GM23248 (cell line): ENCODE measurements at regions not wholly inside any gene's neighbourhood (a gene's known extent, or its start where the extent isn't known, plus 50 kb on each side); places are given as distances from the start of the nearest gene placed in this dataset.

ENCODE experiments used
- DNase-seq: peaks from one replicate; pipeline ENCODE4 v3.0.0-alpha.2; 2015
- H2AFZ ChIP-seq: fragments of 200-600 bp; sonication (generic); 2 replicates; pipeline ENCODE4 v1.6.1; 2016; ENCODE audit warnings: antibody characterized with exemption
- H3F3A ChIP-seq: fragments of 200-600 bp; sonication (generic); 2 replicates; pipeline ENCODE4 v1.6.1; 2016; ENCODE audit warnings: mild to moderate bottlenecking, antibody characterized with exemption, mixed run types; ENCODE audit not compliant: insufficient read depth
- H3K27ac ChIP-seq: fragments of 200-600 bp; sonication (generic); 2 replicates; pipeline ENCODE4 v1.5.1; 2016; ENCODE audit warnings: mild to moderate bottlenecking
- H3K27me3 ChIP-seq: fragments of 200-600 bp; sonication (generic); replicated peaks from 2 replicates; pipeline ENCODE4 v1.6.1; 2016; ENCODE audit warnings: mild to moderate bottlenecking; ENCODE audit not compliant: insufficient read depth
- H3K36me3 ChIP-seq: fragments of 200-600 bp; sonication (generic); 2 replicates; pipeline ENCODE4 v1.6.1; 2016; ENCODE audit warnings: low read depth, mild to moderate bottlenecking
- H3K4me1 ChIP-seq: fragments of 200-600 bp; sonication (generic); 2 replicates; pipeline ENCODE4 v1.6.1; 2016; ENCODE audit warnings: mild to moderate bottlenecking; ENCODE audit not compliant: insufficient read depth
- H3K4me2 ChIP-seq: fragments of 200-600 bp; sonication (generic); one replicate; pipeline ENCODE4 v1.6.1; 2016; ENCODE audit warnings: mild to moderate bottlenecking; ENCODE audit not compliant: unreplicated experiment
- H3K4me3 ChIP-seq: fragments of 200-600 bp; sonication (generic); 2 replicates; pipeline ENCODE4 v1.5.1; 2016; ENCODE audit warnings: mild to moderate bottlenecking
- H3K79me2 ChIP-seq: fragments of 200-600 bp; sonication (generic); 2 replicates; pipeline ENCODE4 v1.6.1; 2016; ENCODE audit warnings: mild to moderate bottlenecking; ENCODE audit not compliant: insufficient read depth
- H3K9ac ChIP-seq: fragments of 200-600 bp; sonication (generic); 2 replicates; pipeline ENCODE4 v1.6.1; 2016; ENCODE audit warnings: mild to moderate bottlenecking
- H3K9me2 ChIP-seq: fragments of 200-600 bp; sonication (generic); 2 replicates; pipeline ENCODE4 v1.6.1; 2016; ENCODE audit warnings: mixed run types, mild to moderate bottlenecking, moderate library complexity; ENCODE audit not compliant: insufficient read depth
- H3K9me3 ChIP-seq: fragments of 200-600 bp; sonication (generic); one replicate; pipeline ENCODE4 v1.6.1; 2017; ENCODE audit warnings: low read depth
- H4K20me1 ChIP-seq: fragments of 200-600 bp; sonication (generic); 2 replicates; pipeline ENCODE4 v1.6.0; 2016; ENCODE audit not compliant: insufficient read depth
- EZH2 ChIP-seq: fragments of 200-600 bp; sonication (generic); IDR thresholded peaks from 2 replicates; pipeline ENCODE4 v1.6.1; 2018; ENCODE audit warnings: antibody characterized with exemption, mild to moderate bottlenecking; ENCODE audit not compliant: insufficient read depth, poor library complexity, severe bottlenecking
- EZH2phosphoT487 ChIP-seq: fragments of 200-600 bp; sonication (generic); IDR thresholded peaks from 2 replicates; pipeline ENCODE4 v1.6.1; 2018; ENCODE audit warnings: antibody characterized with exemption, moderate library complexity, mild to moderate bottlenecking, low read depth; ENCODE audit not compliant: insufficient read depth
- WGBS, 2 experiments: methylation state at CpG; one replicate each; pipeline ENCODE4 v1.1.6; 2015 to 2017; ENCODE audit warnings: low lambda C conversion rate in 2 of 2, low coverage in 1 of 2; ENCODE audit errors: missing lambda C conversion rate in 2 of 2; 5-methylcytosine and 5-hydroxymethylcytosine counted together
- in situ Hi-C: fragments of 300-500 bp; cut with MboI; formaldehyde crosslinking; loops from 2 replicates; pipeline ENCODE4 v1.15.0; 2020

DNA sequence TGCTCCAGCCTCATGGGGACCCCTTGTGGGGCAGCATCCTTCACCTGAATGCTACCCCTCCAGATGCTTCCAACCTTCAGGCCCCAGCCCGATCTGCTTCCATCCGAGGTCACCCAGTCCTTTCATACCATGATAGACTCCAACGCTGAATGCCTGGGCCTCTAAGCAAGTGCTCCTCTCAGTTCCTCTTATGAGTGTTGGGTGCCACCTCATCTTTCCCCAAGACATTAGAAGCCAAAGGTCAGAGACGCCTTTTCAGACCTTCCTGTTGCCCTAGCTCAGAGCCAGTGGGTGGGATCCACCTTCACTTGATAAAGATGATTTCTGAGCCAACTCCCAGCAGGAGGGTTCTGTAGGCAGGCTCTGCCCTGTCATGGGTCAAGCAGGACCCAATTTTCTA, 174.5 kb upstream of the MGAT5 start:
- Histone ChIP-seq H3K4me1 (no peaks in the 10 kb centered on the region), H2AFZ (no peak overlapping the region), H3K9me3 (no peaks in the 10 kb centered on the region), H3K9ac (no peak overlapping the region), H3K79me2 (no peaks in the 10 kb centered on the region), H3K27me3 (no peaks in the 10 kb centered on the region), H4K20me1 (no peaks in the 10 kb centered on the region), H3K4me2 (no peak overlapping the region), H3K9me2 (no peaks in the 10 kb centered on the region), H3K27ac (no peak overlapping the region), H3K4me3 (no peak overlapping the region), H3F3A (no peaks in the 10 kb centered on the region), H3K36me3 (no peaks in the 10 kb centered on the region)
- no peak for TF ChIP-seq EZH2
- DNase-seq, result no peak
- in situ Hi-C loops, result no loop called here
- 61 to 63% methylated on average over 4 of the region's 4 CpGs for WGBS, 2 experiments

DNA sequence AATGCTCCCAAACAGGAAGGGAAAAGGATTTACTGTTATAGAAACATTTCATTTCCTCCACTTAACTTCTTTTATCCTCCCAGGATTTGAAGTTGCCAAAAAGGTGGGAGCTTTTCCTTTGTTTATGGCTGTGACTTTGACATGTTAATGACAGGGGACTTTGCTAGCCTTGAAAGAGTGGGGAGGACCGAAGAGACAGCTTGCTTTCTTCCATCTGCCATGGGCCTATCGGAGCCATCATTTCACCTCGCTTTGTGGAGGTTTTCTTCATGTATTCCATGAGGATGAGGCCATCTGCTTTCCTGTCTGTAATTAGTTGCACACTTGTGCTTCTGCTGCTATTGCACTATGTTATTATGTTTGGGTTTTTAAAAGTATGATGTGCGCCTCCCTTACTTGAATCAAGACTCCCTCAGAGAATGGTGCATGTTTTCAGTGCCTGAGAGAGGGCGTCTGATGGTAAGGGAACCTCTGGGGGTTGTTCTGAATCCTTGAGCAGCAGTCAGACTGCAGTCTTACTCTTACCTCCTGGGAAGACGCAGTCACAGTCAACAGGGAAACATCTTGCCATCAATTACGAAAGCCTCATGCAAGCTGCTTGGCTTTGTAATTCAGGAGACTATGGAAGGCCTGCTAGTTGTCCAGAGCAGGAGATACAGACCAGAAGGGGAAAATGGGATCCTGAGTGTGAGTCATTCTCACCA, 173.3 kb upstream of the MGAT5 start:
- in situ Hi-C loops, result no loop called here
- Histone ChIP-seq H4K20me1 (no peaks in the 10 kb centered on the region), H3K27ac (no peak overlapping the region), H3K4me1 (no peaks in the 10 kb centered on the region), H3K79me2 (no peaks in the 10 kb centered on the region), H3K9me3 (no peaks in the 10 kb centered on the region), H3K27me3 (no peaks in the 10 kb centered on the region; the same call in 1 of the 2 replicates), H2AFZ (no peak overlapping the region), H3K4me3 (no peak overlapping the region), H3K9ac (no peak overlapping the region), H3K9me2 (no peaks in the 10 kb centered on the region), H3K4me2 (no peak overlapping the region), H3F3A (no peaks in the 10 kb centered on the region), H3K36me3 (no peaks in the 10 kb centered on the region)
- no peak for TF ChIP-seq EZH2phosphoT487
- TF ChIP-seq EZH2, result no peak
- DNase-seq, result no peak
- 39 to 40% methylated on average over 7 of the region's 7 CpGs for WGBS, 2 experiments

DNA sequence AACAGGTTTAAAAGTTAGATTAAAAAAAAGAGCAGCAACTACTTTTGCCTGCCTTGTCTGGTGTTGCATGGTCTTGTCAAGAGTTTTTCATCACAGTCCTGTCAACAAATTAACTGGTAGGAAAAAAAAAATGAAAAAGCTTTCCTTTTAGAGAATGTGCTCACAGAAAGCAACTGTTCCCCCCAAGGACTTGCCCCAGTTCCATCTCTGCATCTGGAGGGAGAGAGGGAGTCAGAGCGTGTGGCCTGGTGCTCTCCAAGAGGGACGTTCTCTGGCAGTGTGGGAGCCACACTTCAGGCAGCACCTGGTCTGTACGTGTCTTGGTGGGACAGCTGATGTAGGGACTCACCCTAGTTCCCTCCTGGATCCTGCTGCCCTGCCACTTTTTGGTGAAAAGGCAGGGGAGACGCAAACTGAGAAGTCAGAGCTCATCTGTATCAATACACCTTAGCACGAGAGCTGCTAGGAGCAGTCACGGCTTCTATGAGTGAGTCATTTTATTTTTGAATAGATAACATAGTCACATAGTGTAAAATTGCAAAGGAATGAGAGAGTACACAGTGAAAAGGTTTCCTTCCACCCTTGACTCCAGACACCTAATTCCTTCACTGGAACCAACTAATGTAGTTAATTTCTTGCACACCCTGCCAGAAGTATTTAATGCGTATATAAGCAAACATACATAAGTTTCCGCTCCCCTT, 172.5 kb upstream of the MGAT5 start:
- H3F3A ChIP-seq, result no peaks in the 10 kb centered on the region
- no peaks in the 10 kb centered on the region for H3K9me2 ChIP-seq
- in situ Hi-C loops, result no loop called here
- no peaks in the 10 kb centered on the region for H3K9me3 ChIP-seq
- no peak overlapping the region for H3K4me2 ChIP-seq
- H3K79me2 ChIP-seq, result no peaks in the 10 kb centered on the region
- no peak overlapping the region for H3K27ac ChIP-seq
- no peaks in the 10 kb centered on the region; the same call in 1 of the 2 replicates for H3K27me3 ChIP-seq
- DNase-seq, result no peak
- H4K20me1 ChIP-seq, result no peaks in the 10 kb centered on the region
- no peak overlapping the region for H3K9ac ChIP-seq
- no peak overlapping the region for H3K4me3 ChIP-seq
- no peak overlapping the region for H2AFZ ChIP-seq
- no peaks in the 10 kb centered on the region for H3K4me1 ChIP-seq
- TF ChIP-seq EZH2 (no peak), EZH2phosphoT487 (no peak)
- H3K36me3 ChIP-seq, result no peaks in the 10 kb centered on the region
- WGBS, 2 experiments, result 49 to 54% methylated on average over 8 of the region's 8 CpGs

GRCh38 chr2:134083548-134083947, 170.3 kb upstream of the MGAT5 start:
- H3K4me1 ChIP-seq, result no peaks in the 10 kb centered on the region
- no peaks in the 10 kb centered on the region for H4K20me1 ChIP-seq
- TF ChIP-seq EZH2phosphoT487 (no peak), EZH2 (no peak)
- H3K27ac ChIP-seq, result no peak overlapping the region
- no peak overlapping the region for H3K4me3 ChIP-seq
- 4 to 13% methylated on average over 5 of the region's 5 CpGs for WGBS, 2 experiments
- H3K9ac ChIP-seq, result no peak overlapping the region
- H3K9me3 ChIP-seq, result no peaks in the 10 kb centered on the region
- no peaks in the 10 kb centered on the region for H3K79me2 ChIP-seq
- H2AFZ ChIP-seq, result no peak overlapping the region
- DNase-seq, result no peak
- peaks cover 3% of the 10 kb centered on the region; the same call in 1 of the 2 replicates for H3K27me3 ChIP-seq
- H3K9me2 ChIP-seq, result no peaks in the 10 kb centered on the region
- H3F3A ChIP-seq, result no peaks in the 10 kb centered on the region
- no peak overlapping the region for H3K4me2 ChIP-seq
- no peaks in the 10 kb centered on the region for H3K36me3 ChIP-seq
- in situ Hi-C loops, result no loop called here
